CD4-positive, alpha-beta T cell treated with Interleukin-10 for 1 hour (primary cell): ENCODE measurements at regions not wholly inside any gene's neighbourhood (a gene's known extent, or its start where the extent isn't known, plus 50 kb on each side); places are given as distances from the start of the nearest gene placed in this dataset.
"Not testable (repeated sequence)": the region's sequence is repeated elsewhere in the genome, so short reads cannot be mapped to it uniquely, and the experiment has no call there.

ENCODE experiments used
- DNase-seq: peaks from one replicate; pipeline ENCODE4 v3.0.0-alpha.2; 2020

DNA sequence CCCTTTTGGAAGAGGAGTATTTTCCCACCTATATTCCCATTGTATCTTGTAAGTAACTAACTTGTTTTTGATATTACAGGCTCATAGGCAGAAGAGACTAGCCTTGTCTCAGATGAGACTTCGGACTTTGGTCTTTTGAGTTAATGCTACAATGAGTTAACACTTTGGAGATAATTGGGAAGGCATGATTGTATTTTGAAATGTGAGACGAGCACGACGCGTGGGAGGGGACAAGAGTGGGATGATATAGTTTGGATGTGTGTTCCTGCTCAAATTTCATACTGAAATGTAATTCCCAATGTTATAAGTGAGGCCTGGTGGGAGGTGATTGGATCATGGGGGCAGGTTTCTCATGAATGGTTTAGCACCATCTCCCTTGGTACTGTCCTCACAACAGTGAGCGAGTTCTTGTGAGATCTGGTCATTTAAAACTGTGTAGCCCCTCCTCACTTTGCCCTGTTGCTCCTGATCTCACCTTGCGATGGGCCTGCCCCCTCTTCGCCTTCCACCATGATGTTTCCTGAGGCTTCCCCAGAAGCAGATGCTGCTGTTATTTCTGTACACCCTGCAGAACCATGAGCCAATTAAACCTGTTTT, 721.5 kb upstream of the CTNND2 start:
- no peak for DNase-seq

DNA sequence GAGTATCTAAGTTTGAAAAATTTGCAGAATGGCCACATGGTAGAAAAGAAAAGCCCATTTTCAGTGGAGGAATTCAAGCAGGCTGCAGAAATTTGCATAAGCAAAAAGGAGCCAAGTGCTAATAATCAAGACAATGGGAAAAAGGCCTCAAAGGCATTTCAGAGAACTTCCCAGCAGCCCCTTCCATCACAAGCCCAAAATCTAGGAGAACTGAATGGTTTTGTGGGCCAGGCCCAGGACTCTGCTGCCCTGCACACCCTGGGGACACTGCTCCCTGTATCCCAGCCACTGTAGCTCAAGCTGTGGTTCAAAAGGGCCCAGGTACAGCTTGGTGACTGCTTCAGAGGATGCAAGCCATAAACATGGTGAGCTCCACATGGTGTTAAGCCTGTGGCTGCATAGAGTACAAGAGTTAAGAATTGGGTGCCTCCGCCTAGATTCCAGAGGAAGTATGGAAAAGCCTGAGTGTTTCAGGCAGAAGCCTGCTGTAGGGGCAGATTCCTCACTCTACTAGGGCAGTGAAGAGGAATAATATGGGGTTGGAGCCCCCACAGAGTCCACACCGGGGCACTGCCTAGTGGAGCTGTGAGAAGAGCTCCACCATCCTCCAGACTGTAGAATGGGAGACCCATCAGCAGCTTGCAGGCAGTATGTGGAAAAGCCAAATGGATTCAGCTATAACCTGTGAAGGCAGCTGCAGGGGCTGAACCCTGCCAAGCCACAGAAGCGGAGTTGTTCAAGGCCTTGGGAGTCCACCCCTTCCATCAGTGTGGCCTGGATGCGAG, 720.7 kb upstream of the CTNND2 start:
- no peak for DNase-seq

DNA sequence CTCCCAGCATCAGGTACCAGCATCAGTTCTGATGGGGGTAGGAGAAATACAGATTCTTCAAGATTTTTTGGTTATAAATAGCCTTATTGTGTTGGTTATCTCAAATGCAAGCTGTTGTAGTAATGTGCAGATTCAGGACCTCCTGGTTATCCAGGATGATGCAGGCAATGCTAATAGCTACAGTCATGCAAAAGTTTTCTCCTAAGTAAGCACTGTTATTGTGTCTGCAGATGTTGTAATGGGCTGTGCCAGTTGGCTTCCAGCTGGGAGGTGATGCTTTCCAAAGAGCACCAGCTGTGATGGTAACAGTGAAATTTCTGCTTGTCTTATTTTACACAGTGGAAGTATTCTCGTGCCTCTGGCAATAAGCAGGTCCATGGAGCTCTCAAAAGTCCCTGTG, 719.2 kb upstream of the CTNND2 start:
- DNase-seq: no peak

DNA sequence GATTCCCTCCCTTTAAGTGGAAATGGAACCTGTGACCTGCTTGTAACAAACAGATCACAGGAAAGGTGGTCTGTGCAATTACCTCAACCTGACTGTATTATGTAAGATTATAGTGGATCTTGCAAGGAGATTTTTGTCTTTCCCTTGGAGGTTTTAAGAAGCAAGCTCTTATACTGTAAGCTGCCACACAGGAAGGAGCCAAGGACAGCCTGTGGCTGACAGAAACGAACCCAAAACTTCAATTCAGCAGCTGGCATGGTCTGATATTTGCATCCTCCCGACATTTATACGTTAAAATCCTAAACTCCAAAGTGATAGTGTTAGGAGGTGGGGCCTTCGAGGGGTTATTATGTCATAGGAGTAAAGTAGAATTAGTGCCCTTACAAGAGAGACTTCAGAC, 711.8 kb upstream of the CTNND2 start:
- DNase-seq: no peak

DNA sequence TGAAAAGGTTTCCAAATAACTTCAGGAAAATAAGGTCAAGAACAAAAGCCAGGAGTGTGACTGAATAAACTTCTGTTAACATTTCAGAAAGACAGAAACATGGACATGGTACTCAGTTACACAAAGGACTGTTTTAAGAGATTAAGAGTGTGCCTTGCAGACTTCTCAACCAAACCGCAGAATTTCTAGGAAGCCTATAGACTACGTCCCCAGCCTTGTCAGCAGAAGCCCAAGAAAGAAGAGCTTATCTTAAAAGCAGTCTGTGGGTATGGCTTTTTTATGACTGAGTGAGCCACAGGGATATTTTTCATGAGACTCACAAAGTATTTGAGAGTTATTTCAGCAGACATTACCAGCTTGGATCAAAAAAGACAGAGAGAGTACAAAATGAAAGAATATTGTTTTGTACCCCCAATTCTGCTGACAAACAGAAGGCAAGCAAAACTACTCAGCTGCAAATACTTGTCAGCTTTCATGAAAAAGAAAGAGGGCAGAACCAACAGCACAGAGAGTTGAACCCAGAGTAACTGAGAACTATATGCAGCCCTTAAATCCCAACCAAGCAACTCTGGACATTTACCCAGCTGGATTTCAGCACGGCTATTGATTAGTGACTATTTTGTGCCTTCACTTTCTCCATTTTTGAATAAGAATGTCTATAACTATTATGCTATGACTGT, 711.0 kb upstream of the CTNND2 start:
- no peak for DNase-seq

DNA sequence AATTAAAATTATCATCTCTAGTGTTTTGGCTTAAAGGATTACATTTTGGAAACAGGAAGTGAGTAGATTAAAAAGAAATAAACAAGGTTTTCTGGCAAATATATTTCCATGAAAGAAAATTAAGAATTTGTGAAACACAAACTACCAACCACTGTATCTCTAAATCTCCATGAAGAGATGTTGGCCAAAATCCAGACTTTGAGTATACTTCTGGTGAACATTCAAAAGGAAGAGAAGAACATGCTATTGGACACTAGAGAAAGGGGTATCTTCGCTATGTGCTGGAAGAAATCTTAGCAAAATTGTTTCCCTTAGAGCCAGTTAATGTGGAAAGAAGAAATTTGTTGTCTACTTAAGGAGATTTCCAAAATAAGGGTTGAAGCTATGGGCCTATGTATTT, 710.4 kb upstream of the CTNND2 start:
- no peak for DNase-seq

DNA sequence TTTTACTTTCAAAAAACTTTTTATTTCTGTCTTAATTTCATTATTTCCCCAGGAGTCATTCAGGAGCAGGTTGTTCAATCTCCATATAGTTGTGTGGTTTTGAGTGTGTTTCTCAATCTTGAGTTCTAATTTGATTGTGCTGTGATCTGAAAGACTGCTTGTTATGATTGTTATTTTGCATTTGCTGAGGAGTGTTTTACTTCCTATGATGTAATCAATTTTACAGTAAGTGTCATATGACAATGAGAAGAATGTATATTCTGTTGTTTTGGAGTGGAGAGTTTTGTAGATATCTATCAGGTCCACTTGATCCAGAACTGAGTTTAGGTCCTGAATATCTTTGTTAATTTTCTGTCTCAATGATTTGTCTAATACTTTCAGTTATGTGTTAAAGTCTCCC, 706.9 kb upstream of the CTNND2 start:
- no peak for DNase-seq

DNA sequence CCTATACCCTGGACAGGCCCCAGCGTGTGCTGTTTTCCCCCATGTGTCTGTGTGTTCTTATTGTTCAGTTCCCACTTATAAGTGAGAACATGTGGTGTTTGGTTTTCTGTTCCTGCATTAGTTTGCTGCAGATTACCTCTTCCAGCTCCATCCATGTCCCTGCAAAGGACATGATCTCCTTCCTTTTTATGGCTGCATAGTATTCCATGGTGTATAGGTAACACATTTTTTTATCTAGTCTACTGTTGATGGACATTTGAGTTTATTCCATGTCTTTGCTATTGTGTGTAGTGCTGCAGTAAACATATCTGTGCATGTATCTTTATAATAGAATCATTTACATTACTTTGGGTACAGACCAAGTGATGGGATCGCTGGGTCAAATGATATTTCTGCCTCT, 703.6 kb upstream of the CTNND2 start:
- DNase-seq: not testable (repeated sequence)

DNA sequence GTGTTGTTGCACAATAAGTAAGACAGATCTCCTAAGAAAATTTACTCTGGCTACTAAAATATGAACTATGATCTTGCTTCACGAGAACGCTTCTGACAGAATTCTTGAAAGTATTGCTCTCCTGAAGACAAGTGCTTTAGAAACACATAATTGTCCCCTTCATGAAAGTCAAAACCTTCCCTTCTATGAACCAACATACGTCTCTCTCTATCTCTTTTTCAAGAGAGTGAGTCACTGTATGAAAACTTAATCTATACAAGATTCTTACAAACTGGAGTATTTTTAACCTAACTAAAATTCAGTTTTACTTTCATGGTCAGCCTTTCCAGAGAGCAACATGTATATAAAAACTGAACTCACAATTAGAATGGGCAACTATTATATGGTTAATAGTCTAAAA, 688.0 kb upstream of the CTNND2 start:
- DNase-seq: no peak

DNA sequence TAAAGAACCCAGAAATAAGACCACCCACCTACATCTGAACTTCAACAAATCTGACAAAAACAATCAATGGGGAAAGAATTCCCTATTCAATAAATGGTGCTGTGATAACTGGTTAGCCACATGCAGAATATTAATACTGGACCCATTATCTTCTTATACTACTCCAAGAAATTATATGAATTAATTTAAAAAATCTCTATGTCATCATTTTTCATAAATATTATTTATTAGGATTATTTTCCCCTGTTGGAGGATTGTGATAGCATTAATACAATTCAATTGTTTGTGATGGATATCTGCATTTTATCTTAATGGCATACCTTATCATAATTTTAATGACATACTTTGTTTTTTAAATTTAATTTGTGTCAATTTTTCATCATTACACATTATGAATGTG, 682.2 kb upstream of the CTNND2 start:
- no peak for DNase-seq

DNA sequence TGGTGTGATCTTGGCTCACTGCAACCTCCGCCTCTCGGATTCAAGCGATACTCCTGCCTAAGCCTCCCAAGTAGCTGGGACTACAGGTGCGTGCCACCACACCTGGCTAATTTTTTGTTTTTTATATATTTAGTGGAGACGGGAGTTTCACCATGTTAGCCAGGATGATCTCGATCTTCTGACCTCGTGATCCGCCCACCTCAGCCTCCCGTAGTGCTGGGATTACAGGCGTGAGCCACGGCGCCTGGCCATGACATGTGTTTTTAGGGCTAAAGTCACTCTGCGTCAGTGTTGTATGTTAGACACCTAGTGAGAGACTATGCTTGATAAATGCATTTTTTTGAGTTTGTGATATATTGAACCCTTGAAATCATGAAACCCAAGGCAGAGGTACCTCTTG, 674.6 kb upstream of the CTNND2 start:
- not testable (repeated sequence) for DNase-seq

DNA sequence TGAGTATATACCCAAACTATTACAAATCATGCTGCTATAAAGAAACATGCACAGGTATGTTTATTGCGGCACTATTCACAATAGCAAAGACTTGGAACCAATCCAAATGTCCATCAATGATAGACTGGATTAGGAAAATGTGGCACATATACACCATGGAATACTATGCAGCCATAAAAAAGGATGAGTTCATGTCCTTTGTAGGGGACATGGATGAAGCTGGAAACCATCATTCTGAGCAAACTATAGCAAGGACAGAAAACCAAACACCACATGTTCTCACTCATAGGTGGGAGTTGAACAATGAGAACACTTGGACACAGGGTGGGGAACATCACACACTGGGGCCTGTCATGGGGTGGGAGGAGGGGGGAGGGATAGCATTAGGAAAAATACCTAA, 672.7 kb upstream of the CTNND2 start:
- not testable (repeated sequence) for DNase-seq

DNA sequence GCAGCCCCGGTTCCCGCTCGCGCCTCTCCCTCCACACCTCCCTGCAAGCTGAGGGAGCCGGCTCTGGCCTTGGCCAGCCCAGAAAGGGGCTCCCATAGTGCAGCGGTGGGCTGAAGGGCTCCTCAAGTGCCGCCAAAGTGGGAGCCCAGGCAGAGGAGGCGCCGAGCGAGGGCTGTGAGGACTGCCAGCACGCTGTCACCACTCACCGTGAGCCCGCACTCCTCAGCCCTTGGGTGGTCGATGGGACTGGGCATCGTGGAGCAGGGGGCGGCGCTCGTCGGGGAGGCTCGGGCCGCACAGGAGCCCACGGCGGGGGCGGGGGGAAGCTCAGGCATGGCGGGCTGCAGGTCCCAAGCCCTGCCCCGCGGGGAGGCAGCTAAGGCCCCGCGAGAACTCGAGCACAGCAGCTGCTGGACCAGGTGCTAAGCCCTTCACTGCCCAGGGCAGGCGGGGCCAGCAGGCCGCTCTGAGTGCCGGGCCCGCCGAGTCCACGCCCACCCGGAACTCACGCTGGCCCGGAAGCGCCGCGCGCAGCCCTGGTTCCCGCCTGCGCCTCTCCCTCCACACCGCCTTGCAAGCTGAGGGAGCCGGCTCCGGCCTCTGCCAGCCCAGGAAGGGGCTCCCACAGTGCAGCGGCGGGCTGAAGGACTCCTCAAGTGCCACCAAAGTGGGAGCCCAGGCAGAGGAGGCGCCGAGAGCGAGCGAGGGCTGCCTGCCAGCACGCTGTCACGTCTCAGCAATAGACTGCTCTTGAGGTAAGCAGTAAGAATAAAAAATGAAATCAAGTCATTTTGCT, 670.2 kb upstream of the CTNND2 start:
- not testable (repeated sequence) for DNase-seq

DNA sequence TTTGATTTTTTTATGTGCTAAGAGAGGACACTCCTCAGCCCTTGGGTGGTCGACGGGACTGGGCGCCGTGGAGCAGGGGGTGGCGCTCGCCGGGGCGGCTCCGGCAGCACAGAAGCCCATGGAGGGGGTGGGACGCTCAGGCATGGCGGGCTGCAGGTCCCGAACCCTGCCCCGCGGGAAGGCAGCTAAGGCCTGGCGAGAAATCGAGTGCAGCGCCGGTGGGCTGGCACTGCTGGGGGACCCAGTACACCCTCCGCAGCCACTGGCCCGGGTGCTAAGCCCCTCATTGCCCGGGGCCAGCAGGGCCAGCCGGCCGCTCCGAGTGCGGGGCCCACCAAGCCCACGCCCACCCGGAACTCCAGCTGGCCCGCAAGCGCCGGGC, 669.7 kb upstream of the CTNND2 start:
- not testable (repeated sequence) for DNase-seq

DNA sequence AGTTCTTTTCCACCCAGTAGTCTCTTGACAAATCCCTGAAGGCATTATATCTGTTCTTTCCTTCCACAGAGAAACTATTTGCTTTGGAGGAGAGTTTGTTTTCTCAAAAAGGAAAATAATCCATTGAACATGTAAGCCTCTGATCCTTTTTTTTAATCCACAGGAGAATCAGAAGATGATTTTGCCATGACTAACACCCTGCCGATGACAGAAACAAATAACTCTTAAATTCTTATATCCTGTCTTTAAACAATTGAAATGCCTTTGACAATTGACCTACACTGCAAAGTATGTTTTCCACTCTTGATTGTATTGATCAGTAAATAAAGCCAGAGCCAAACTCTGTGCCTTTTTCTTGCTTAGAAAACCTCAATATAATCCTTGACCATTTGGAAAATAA, 666.4 kb upstream of the CTNND2 start:
- DNase-seq: no peak

DNA sequence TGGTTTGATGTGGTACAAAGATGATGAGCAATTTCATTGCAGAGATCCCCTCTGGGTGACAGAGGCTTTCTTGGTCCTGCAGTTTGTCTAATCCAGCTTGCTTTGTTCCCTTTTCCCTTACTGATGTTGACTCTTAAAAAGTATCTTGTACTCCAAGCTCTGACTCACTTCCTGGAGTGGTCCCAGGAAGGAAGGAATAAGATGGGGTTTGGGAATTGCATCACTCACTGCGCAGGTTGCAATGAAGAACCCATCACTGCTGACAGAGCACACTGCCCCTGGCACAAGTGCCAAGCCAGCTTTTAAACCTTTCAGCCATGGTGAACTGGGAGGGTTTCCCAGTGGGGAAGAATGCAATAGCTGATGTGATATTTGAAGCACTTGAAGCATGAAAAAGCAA, 662.2 kb upstream of the CTNND2 start:
- DNase-seq: no peak

DNA sequence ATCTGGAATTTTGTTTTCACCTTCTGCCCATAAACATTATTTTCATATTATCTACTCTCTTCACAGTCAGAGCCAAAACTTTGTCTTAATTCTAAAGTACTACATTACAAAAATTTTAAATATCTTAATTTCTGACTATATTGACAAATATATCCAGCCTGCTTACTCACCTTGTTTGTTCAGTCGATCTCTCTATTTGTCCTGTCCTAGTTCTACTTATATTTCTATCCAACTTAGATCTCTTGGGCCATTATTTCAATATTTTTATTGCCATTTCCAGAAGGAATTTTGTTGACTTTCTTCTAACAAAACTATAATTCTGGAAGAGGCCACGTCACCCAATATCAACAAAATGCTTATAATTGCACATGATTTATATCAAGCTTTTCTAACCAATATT, 652.8 kb upstream of the CTNND2 start:
- DNase-seq: no peak

DNA sequence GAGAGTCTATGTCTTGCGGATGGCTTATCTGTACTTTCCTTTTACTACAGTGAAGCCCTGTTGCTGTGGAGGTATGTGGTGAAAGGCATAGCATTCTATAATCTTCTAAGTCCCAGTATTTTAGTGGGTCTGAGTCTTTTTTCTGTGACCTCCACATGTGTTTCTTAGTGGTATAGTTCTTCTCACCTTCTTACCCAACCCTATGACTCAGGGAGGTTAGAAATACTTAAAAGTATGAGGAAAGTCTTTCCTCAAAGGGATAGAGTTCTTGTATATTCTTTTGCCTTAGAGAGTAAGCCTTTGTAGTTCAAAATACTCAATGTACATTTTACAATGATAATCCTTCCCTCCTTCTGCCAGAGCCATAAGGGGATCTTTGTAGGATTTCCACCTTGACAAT, 621.9 kb upstream of the CTNND2 start:
- DNase-seq: no peak

DNA sequence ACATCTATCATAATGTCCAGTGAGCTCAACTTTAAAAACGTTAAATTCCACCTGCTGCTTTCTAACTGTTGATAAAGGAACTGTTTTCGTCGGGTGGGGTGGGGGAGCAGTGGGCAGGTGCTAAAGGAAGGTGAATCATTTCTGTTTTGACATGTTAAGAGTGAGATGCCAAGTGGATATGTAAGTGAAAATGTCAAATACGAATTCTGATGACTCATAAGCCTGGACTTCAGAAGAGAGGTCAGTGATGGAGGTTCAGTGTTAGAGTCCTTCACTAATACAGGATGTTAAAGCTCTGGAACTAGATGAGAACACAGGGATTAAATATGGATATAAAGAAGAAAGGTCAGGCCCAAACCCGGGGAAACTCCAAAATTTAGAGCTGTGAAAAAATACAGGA, 617.9 kb upstream of the CTNND2 start:
- DNase-seq: no peak

DNA sequence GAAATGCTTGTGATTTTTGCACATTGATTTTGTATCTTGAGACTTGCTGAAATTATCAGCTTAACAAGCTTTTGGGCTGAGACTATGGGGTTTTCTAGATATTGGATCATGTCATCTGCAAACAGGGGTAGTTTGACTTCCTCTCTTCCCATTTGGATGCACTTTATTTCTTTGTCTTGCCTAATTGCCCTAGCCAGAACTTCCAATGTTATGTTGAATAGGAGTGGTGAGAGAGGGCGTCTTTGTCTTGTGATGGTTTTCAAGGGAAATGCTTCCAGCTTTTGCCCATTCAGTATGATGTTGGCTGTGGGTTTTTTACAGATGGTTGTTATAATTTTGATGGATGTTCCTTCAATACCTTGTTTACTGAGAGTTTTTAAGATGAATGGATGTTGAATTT, 600.7 kb upstream of the CTNND2 start:
- not testable (repeated sequence) for DNase-seq

DNA sequence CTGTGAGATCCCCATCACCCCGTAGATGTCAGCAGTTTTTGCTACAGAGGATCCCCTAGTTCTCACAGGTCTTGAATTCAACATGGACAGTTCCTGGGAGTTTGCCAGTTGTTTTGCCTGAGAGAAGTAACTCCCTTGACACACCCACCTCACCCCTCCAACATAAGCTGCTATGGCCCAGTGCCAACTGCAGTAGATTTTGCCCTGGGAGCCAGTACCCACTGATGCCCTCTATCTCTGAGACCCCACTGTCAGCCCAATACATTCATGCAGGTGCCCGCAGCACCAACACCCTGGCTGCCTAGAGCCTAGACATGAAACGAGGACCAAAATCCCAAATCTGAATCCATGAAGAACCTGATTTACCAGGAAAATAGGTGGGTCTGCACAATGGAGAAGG, 583.9 kb upstream of the CTNND2 start:
- no peak for DNase-seq

DNA sequence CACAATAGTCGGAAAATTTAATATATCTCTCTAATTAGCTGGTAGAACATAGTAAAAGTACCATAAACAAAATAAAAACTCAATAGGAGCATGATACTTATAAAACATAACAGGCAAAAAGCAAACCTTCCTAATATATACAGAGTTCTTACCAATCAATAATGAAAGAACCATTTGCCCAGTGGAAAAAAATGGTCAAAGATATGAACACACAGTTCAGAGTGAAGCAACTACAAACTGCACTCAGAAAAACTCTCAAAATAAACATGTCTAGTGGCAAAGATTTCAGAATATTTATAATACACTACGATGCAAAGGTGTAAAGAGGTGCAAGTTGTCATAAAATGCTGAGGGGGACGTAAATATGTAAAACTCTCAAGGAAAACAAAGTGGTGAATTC, 576.2 kb upstream of the CTNND2 start:
- no peak for DNase-seq

DNA sequence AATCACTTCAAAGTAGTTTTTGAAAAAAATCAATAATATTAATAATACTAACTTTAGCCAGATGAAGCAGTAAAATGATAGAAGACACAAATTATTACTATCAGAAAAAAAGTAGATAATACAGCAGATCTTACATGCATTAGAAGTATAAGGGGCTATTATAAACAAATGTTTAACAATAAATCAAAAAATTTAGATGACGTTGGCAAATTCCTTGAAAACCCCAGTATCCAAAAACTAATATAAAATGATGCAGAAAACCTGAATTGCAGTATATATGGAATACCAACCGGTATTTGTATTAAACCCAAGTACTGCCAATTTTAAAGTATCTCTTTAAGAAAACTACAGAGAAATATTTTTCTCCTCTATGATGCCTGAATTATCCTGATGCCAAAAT, 573.3 kb upstream of the CTNND2 start:
- no peak for DNase-seq

DNA sequence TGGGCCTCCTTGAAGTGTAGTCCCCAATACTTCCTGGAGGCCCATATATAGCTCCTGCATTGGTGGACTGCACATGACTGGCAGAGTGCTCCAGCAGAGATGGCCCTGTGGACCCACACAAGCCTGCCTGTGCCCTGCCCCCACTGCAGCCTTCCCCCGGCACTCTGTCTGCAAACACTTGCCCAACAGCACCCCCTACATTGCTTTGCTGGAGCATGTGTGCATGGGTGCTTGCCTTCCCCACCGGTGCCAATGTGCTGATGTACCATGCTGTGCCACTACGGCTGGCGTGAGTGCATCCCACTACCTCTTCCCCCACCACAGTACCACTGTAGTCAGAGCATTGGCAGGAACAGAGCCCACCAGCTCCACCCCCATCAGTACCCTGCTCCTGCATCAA, 563.6 kb upstream of the CTNND2 start:
- no peak for DNase-seq
